Astrocyte (in vitro differentiated cells and primary cell): ENCODE measurements at regions not wholly inside any gene's neighbourhood (a gene's known extent, or its start where the extent isn't known, plus 50 kb on each side); places are given as distances from the start of the nearest gene placed in this dataset.
A peak's percentile ranks its signal among the peaks of the same experiment; 100 is the strongest.

Experiments
- DNase-seq: peaks from one replicate; pipeline ENCODE4 v3.0.0-alpha.2; 2010; ENCODE audit warnings: low read depth
- FAIRE-seq: peaks from 2 replicates; lab custom pipeline; 2011; peaks lifted over from hg19 to GRCh38; lab: Jason Lieb, UNC
- H2AFZ ChIP-seq: 2 replicates; pipeline ENCODE4 v1.6.0; 2012; ENCODE audit warnings: low read depth, low read length, inconsistent platforms
- H3K27ac ChIP-seq: 2 replicates; pipeline ENCODE4 v1.5.1; 2011; ENCODE audit warnings: low read depth, low read length, inconsistent platforms
- H3K27me3 ChIP-seq: 2 replicates; pipeline ENCODE4 v1.6.0; 2011; ENCODE audit warnings: low read length, inconsistent platforms; ENCODE audit not compliant: insufficient read depth
- H3K36me3 ChIP-seq: 2 replicates; pipeline ENCODE4 v1.5.1; 2011; ENCODE audit warnings: low read length, inconsistent platforms; ENCODE audit not compliant: insufficient read depth
- H3K4me1 ChIP-seq: 2 replicates; pipeline ENCODE4 v1.5.1; 2011; ENCODE audit warnings: low read length, inconsistent platforms; ENCODE audit not compliant: insufficient read depth
- H3K4me2 ChIP-seq: 2 replicates; pipeline ENCODE4 v1.6.0; 2012; ENCODE audit warnings: low read length, inconsistent platforms
- H3K4me3 ChIP-seq: 2 replicates; pipeline ENCODE4 v1.5.1; 2011; ENCODE audit warnings: low read depth, mild to moderate bottlenecking, low read length, inconsistent platforms; ENCODE audit not compliant: insufficient read depth
- H3K79me2 ChIP-seq: 2 replicates; pipeline ENCODE4 v1.6.0; 2012; ENCODE audit warnings: mild to moderate bottlenecking, low read length, inconsistent platforms; ENCODE audit not compliant: insufficient read depth
- H3K9ac ChIP-seq: 2 replicates; pipeline ENCODE4 v1.6.0; 2012; ENCODE audit warnings: mild to moderate bottlenecking, low read length, inconsistent platforms
- H3K9me3 ChIP-seq: 2 replicates; pipeline ENCODE4 v1.5.1; 2012; ENCODE audit warnings: low read depth, mild to moderate bottlenecking, low read length, inconsistent platforms; ENCODE audit not compliant: insufficient read depth
- H4K20me1 ChIP-seq: 2 replicates; pipeline ENCODE4 v1.6.0; 2012; ENCODE audit warnings: low read length, inconsistent platforms; ENCODE audit not compliant: insufficient read depth
- H3K27ac Mint-ChIP-seq: one replicate; pipeline ENCODE4 v1.8.0; 2021; ENCODE audit warnings: mild to moderate bottlenecking, mixed read lengths; ENCODE audit not compliant: unreplicated experiment
- H3K27me3 Mint-ChIP-seq: one replicate; pipeline ENCODE4 v1.8.0; 2021; ENCODE audit warnings: low read depth, mixed read lengths; ENCODE audit not compliant: unreplicated experiment
- H3K36me3 Mint-ChIP-seq: one replicate; pipeline ENCODE4 v1.8.0; 2021; ENCODE audit warnings: low read depth, mixed read lengths; ENCODE audit not compliant: unreplicated experiment
- H3K4me1 Mint-ChIP-seq: one replicate; pipeline ENCODE4 v1.8.0; 2021; ENCODE audit warnings: low read depth, mixed read lengths; ENCODE audit not compliant: unreplicated experiment
- H3K4me3 Mint-ChIP-seq: one replicate; pipeline ENCODE4 v1.8.0; 2021; ENCODE audit warnings: mild to moderate bottlenecking, moderate library complexity, mixed read lengths; ENCODE audit not compliant: unreplicated experiment
- H3K9me3 Mint-ChIP-seq: one replicate; pipeline ENCODE4 v1.8.0; 2021; ENCODE audit warnings: mild to moderate bottlenecking, mixed read lengths; ENCODE audit not compliant: unreplicated experiment
- CTCF ChIP-seq: IDR thresholded peaks from 2 replicates; pipeline ENCODE4 v1.5.1; 2011; ENCODE audit warnings: low read depth, mild to moderate bottlenecking, inconsistent platforms, low read length, moderate library complexity; ENCODE audit not compliant: insufficient read depth
- EZH2 ChIP-seq: IDR thresholded peaks from 2 replicates; pipeline ENCODE4 v1.6.1; 2012; ENCODE audit warnings: mild to moderate bottlenecking, low read length, inconsistent platforms; ENCODE audit not compliant: insufficient read depth

DNA sequence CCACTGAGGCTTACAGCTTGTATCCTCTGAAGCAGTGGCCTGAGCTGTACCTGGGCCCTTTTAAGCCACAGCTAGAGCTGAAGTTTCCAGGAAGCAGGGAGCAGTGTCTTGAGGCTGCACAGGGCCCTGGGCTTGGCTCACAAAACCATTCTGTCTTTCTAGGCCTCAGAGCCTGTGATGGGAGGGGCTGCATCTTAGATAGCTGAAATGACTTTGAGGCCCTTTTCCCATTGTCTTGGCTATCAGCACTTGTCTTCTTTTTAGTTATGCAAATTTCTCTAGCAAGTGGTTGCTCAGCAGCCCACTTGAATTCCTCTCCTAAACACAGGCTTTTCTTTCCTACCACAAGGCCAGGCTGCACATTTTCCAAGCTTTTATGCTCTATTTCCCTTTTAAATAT lies 864.2 kb downstream of the REEP3 start:
- H3K27me3 ChIP-seq: no peaks in the 10 kb centered on the region
- Mint-ChIP-seq H3K4me3 (no peak overlapping the region), H3K27me3 (no peaks in the 10 kb centered on the region), H3K9me3 (peaks cover 4% of the 10 kb centered on the region), H3K27ac (no peak overlapping the region), H3K4me1 (no peaks in the 10 kb centered on the region), H3K36me3 (no peaks in the 10 kb centered on the region)
- H3K9ac ChIP-seq: no peak overlapping the region
- TF ChIP-seq CTCF (no peak), EZH2 (no peak)
- no peak overlapping the region for H3K4me3 ChIP-seq
- no peak overlapping the region for H2AFZ ChIP-seq
- no peak overlapping the region for H3K4me2 ChIP-seq
- FAIRE-seq (no peak), DNase-seq (no peak)
- H3K4me1 ChIP-seq: no peaks in the 10 kb centered on the region
- no peaks in the 10 kb centered on the region for H3K79me2 ChIP-seq
- H3K27ac ChIP-seq: no peak overlapping the region
- no peaks in the 10 kb centered on the region for H4K20me1 ChIP-seq
- H3K36me3 ChIP-seq: no peaks in the 10 kb centered on the region
- H3K9me3 ChIP-seq: no peaks in the 10 kb centered on the region

DNA sequence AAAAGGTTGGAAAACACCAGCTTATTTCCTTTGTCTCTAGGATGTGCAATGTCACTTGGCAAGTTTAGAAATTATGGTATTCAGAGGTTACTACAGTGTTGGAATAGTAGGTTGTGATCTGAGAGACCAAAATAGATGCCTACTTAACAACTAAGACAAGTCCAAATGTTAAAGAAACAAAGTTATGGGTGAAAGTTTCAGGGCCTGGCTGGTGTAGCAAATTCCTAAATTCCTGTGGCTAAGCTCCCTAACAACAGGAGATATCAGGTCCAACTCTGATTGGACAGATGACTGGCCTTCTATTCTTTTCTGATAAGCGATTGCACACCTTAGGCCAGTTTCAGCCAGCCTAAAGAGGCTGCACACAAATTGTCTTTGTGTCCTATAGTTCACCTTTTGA lies 873.5 kb downstream of the REEP3 start:
- Histone ChIP-seq H3K27ac (peak overlapping the region; percentile 36), H4K20me1 (no peaks in the 10 kb centered on the region), H3K79me2 (no peaks in the 10 kb centered on the region), H3K9ac (no peak overlapping the region), H3K27me3 (no peaks in the 10 kb centered on the region), H3K4me1 (peaks cover 14% of the 10 kb centered on the region), H3K4me3 (no peak overlapping the region), H3K4me2 (peak overlapping the region; percentile 30), H2AFZ (no peak overlapping the region), H3K36me3 (no peaks in the 10 kb centered on the region), H3K9me3 (no peaks in the 10 kb centered on the region)
- DNase-seq (peak; percentile 78), FAIRE-seq (no peak)
- H3K9me3 Mint-ChIP-seq: peaks cover 3% of the 10 kb centered on the region
- no peaks in the 10 kb centered on the region for H3K27me3 Mint-ChIP-seq
- H3K4me1 Mint-ChIP-seq: peaks cover 30% of the 10 kb centered on the region
- no peak for TF ChIP-seq CTCF
- no peak for TF ChIP-seq EZH2
- H3K4me3 Mint-ChIP-seq: no peak overlapping the region
- peak overlapping the region; percentile 85 for H3K27ac Mint-ChIP-seq
- H3K36me3 Mint-ChIP-seq: no peaks in the 10 kb centered on the region

- no peaks in the 10 kb centered on the region for H3K9me3 ChIP-seq
- peaks cover 30% of the 10 kb centered on the region for H3K4me1 Mint-ChIP-seq
- H3K27me3 Mint-ChIP-seq: no peaks in the 10 kb centered on the region
- H3K9me3 Mint-ChIP-seq: peaks cover 4% of the 10 kb centered on the region
- peaks cover 14% of the 10 kb centered on the region for H3K4me1 ChIP-seq
- H3K27me3 ChIP-seq: no peaks in the 10 kb centered on the region
- FAIRE-seq (peak; percentile 9), DNase-seq (peak; percentile 71)
- peak overlapping the region; percentile 43 for H3K27ac ChIP-seq
- H3K9ac ChIP-seq: no peak overlapping the region
- H4K20me1 ChIP-seq: no peaks in the 10 kb centered on the region
- H3K27ac Mint-ChIP-seq: peak overlapping the region; percentile 93
- H3K4me2 ChIP-seq: peak overlapping the region; percentile 52
- H3K36me3 ChIP-seq: no peaks in the 10 kb centered on the region
- no peaks in the 10 kb centered on the region for H3K36me3 Mint-ChIP-seq
- H2AFZ ChIP-seq: no peak overlapping the region
- no peaks in the 10 kb centered on the region for H3K79me2 ChIP-seq
- no peak overlapping the region for H3K4me3 ChIP-seq
- H3K4me3 Mint-ChIP-seq: no peak overlapping the region
- TF ChIP-seq EZH2 (no peak), CTCF (no peak)
These were observed 875.0 kb downstream of the REEP3 start for GRCh38 chr10:64396105-64396708.
